Erythroblast (primary cell): ENCODE measurements at regions not wholly inside any gene's neighbourhood (a gene's known extent, or its start where the extent isn't known, plus 50 kb on each side); places are given as distances from the start of the nearest gene placed in this dataset.

ENCODE experiments used
- GATA1 ChIP-seq: IDR thresholded peaks from 2 replicates; pipeline ENCODE4 v1.6.1; 2011; ENCODE audit warnings: low read depth, mild to moderate bottlenecking, control low read depth, low read length, moderate library complexity
- POLR2A ChIP-seq: IDR thresholded peaks from 2 replicates; pipeline ENCODE4 v1.6.1; 2011; ENCODE audit warnings: mild to moderate bottlenecking, low read length

- no peak for TF ChIP-seq POLR2A
- TF ChIP-seq GATA1: no peak
Observed at GRCh38 chr9:97160255-97160654, 121.3 kb upstream of the CTSV start.
